NCI-H2227 treated with DMSO at 0.1 percent for 48 hours (cell line): ENCODE measurements at regions not wholly inside any gene's neighbourhood (a gene's known extent, or its start where the extent isn't known, plus 50 kb on each side); places are given as distances from the start of the nearest gene placed in this dataset.

Experiments
- DNase-seq: peaks from one replicate; lab custom pipeline; 2025; lab: John Stamatoyannopoulos, UW

DNA sequence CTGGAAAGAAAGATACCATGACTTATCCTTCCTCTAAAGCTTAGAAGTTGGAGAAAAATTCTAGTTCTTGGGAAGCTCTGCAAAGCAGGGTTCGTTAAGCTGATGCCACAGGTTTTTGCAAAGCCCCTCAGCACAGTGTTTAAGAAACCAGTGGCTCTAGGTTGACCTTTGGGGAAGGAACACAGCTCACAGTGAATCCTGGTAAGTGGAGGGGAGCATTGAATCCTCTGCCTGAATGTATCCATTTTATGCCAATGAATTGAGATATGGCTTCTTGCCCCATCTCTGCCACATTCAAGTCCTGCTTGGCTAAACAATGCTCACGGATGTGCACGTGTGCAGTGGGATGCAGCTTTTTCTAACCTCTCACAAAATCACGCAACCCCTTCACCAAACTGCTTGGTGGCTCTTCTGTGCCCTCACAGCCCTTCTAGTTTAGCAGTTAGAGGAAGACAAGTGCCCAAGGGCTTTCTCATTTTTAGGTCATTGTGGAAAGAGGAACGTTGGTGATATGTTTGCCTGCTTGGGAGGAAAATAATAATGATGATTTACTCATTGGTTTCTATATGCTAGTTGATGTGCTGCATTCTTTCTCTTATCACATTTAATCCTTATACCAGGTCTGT lies 111.3 kb downstream of the DAD1 start:
- no peak for DNase-seq

DNA sequence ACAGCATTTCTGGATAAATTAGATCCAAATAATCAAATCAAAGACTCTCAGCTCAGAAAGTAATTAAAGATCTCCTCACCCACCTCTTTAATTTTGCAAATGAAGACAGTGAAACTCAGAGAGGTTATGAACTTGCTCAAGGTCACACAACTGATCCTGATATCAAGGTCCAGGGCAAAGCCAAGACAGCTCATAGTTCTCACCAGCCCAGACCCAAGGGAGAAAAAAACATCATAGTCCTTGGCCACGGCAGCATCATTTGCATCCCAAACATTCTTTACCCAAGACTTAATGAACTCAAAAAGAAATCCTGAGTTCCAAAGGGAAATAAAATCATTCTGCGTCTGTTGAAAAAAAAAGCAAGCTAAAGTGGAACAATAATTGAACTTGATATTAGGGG lies 112.1 kb downstream of the DAD1 start:
- no peak for DNase-seq

DNA sequence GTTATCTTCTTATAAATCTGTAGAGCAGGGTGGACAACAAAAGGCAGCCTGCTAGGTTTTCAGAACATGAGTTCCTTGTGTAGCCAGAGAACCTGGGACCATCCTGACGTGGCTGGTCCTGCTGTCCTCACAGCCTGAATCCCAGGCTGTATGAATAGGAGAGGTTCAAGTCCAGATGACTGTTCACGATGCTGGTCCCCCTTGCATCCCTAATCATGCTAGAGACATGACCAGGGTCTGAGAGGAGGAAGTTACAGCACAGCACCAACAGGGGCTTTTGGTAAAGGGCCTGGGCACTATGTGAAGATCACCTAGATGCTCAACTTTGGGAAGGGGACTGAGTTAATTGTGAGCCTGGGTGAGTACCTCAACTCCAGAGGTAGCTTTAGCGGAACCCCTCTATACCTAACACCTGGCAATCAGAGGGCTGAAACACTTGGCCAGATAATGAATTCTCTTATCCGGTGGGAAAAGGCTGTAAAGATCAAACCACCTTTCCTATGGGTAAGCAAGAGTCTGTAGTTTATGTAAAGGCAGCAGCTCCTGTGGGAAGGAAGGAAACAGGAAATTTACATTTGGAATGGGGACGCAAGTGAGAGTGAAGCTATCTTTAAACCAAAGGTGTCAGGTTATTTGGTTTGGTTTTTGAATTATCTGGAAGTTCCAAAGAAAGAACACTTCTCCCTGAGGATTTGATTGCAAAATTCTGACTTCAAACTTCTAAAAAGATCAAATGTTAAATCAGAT lies 112.8 kb downstream of the DAD1 start:
- DNase-seq: no peak

DNA sequence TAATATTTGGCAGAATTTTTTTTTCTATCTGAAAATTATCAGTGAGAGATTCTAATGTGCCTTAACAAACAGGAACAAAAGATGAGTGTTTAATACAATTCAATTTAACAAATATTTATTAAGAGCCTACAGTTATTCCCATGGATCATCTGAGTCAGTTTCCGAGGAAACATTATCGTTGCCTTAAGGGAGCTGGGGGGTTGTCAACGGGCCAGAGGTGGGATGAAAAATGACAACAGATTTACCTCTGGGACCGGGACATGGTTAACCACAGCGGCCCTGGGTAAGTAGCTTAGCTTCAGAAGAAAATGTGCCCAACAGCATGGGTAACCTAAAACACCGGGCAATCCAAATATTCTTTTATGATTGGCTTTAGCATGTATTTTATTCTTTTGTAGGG lies 113.6 kb downstream of the DAD1 start:
- DNase-seq: no peak

DNA sequence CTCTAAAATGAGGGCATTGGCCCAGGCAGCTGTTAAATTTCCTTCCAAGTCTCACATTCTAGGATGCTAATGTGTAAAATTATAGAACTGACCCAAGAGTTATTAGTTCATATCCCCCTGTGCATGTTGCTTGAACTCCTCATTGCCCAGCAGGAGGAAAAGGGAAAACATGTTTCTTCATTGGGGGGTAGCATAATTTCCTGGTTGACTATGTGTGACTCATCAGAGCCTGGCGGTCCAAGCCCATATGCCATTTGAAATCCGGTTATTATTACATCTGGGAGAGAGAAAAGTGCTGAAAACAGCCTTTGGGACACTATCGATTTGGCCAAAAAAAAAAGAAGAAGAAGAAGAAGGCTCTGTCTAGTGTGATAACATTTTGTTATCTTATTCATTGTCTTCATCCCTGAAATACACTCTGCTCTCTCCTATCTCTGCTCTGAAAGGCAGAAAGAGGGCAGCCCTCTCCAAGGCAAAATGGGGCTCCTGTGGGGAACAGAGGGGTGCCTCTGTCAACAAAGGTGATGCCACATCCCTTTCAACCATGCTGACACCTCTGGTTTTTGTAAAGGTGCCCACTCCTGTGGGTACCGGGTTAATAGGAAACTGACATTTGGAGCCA lies 114.2 kb downstream of the DAD1 start:
- DNase-seq: no peak

DNA sequence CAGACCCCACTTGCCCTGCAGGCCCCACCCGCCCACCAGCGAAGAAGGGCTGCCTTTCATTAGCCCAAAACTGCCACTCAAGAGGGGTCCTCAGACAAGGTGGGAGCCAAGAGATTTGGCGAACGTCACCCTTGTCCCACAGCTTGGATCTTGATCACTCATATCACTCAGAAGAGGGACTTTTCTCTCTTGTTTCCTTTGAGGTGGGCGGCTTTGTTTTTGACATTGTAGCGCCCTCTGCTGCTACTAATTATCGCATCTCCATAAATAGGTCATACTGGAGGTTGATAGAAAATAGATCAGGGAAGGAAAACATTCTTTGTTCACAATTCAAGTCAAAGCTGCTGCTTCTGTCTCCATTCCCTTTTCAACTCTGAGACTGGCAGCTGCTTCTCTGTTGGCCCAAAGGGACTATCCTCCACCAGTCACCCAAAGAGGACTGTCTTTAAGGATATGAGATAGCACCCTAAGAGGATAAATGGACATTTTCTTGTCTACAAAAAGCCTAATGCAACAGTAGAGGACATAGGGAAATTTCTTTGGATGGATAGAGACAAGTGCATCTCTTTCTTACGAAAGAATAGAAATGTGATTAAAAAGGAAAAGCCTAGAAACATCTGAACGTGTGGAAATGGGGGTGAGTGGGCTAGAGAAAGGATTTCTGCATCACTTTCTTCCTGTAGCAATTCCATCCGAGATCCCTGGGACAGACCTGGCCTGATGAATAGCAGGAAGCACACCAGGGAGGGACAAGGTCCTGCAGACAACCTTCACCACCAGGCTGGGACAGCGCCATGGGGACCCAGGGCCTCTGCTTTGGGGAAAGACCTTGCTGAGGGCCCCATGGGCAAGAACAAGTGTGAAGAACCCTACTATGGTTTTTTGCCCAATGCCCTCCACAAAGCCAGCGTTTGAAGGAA lies 115.8 kb downstream of the DAD1 start:
- peak; percentile 21 for DNase-seq

DNA sequence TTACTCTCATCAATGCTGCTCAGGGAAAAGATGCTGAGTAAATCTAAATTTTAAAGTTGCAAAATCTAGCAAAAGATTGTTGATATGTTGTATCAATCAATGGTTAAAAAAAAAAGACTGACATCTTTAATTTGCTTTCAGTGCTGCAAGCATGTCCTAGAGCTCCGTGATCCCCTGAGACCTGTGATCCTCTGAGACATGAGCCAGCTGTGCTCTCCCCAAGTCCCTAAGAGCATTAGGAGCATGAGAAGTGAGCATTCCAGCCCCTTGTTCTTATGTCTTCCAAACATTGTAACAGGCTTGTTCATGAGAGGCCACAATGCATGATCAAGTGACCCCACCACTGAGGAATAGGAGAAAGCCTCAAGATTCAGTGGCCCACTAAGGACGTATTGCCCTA lies 116.6 kb downstream of the DAD1 start:
- DNase-seq: no peak

DNA sequence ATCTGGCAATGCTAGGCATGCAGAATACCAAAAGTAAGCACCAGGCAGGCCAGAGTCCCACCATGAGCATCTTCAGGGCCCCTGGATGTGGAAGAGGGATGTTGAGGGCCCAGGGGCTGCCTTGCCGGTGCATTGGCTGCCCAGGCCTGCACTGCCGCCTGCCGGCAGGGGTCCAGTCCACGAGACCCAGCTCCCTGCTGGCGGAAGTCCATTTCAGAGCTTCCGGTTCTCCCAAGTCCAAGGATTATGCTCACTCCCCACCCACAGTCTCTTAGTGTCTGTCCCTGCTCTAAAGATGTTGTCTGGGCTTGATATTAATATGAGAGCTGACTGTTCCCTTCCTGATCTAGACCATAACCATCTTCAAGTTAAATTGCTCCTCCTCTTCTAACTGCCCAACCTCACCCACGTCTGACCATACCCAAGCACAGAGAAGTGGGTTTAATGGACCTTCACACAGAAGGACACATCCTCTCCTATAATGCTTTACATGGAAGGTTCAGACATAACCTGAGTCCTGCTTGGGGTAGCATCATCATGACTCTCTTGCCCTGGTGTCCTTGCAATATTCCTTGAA lies 117.4 kb downstream of the DAD1 start:
- peak; percentile 16 for DNase-seq

DNA sequence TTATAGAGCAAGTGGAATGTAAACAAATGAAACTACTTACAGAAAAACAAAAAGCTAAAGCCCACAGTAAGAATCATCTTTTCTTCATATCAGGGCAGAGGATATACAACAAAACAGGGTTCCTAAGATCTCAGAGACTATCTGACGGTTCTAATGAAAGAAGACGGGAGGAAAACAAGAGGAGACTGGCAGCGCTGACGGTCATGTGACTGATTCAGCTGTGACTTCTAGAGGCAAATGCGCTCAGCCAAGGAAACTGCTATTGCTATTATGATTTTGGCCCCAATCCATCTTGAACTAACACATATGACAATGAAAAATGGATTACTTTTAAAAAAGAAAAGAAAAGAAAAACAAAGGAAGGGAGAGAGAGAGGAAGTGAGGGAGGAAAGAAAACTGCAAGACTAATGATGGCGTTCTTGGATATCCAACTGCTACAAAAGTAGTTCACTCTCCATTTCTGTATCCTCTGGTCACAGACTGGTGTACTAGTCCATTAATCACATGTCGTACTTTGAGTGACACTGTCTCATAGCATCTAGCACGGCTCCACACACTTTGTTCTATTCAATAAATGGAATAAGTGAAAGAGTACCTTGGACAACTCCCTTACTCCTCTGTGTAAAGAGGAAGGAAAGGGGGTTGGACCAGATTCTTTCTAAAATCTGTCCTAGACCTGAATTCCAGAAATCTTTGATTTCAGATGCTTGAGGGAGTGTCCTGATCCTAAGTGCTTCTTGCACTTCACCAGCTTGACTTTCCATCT lies 119.3 kb downstream of the DAD1 start:
- peak; percentile 5 for DNase-seq

DNA sequence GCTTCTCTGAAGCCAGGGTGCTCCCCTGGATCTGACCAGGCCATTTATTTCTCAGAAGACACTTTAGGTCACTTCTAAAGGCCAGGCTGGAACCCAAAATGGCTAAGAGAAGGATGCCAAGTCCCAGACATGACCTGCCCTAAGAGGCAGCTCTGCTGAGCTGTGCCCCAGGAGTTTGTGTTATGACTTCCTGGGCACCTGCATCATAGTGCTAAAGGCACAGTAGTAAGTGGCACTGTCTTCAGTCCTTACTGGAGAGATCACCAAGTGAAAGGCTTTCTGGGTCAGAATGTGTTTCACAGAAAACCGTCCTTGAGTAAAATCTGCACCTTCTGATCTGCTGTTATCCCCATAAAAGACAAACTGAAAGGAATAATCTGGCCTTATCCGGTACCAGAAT lies 120.2 kb downstream of the DAD1 start:
- no peak for DNase-seq

DNA sequence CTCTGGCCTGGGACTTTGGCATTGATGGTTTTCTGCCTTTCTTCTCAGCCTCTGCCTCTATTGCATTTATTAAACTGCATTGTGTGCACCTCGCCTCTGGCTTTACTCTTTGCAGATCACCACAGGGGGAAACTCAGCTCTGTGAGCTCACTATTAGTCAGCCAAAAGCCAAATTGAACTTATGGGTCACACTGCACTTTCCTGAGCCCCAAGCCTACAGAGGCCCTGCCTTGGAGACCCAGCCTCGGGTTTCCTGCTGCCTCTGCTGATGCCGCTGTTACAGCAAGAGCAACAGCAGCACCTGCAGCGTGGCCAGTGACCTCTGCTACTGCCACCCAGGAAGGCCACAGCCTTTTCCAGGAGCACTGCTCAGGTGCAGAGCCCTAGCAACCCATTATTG lies 122.5 kb downstream of the DAD1 start:
- no peak for DNase-seq

DNA sequence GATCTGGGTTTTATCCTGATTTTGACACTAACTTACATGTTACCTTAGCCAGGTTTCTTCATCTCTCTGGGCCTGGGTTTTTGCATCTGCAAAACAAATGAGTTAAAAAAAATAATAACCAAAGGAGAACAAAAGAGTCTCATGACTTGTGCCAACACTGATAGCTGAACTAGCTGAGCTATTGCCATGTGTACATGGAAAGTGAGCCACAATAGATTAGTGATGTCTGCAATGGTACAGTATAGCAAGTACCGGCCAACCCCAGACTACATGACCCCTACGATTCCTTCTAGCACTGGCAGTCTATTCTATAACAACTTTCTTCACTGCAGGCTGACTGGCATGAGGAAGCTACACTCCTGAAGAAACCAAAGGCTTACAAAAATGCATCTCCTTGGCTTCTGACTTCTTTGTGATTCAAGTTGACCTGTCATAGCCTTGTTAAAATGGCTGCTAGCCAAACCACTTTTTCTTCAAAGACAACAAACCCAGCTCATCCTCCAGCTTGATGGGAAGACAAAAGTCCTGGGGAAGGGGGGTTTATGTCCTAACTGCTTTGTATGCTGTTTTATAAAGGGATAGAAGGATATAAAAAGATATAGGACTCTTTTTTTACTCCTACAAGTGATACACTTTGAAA lies 123.7 kb downstream of the DAD1 start:
- DNase-seq: no peak

DNA sequence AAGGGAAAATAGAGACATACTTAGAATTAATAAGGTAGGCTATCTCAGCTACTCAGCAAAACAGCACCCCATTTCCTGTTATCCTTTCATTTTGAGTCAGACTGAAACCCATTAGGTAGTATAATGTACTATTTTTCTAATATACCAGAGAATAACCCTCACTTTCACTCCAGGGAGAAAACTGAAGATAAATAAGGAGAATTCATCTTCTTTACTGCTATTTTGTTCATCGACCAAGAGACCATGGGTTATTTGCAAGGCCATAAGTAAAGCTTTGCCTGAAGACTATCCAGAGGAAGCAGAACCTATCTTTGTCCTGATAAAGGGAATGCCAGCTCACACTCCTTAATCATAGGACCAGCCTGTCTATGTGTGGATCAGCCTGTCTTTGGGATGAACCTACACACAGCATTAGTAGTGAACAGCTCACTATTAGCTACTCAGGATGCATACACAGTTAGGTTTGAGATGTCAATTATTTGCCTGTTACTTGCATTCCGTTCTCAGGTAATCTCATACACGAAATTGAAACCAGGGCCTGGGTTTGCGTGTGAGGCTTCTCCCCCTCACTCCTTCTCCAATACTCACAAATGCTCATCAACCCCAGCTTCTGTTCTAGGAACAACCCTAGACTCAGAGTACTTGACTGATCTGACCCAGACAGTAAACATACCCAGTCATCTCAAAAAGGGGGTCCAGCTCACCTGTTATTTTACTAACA lies 124.4 kb downstream of the DAD1 start:
- no peak for DNase-seq

DNA sequence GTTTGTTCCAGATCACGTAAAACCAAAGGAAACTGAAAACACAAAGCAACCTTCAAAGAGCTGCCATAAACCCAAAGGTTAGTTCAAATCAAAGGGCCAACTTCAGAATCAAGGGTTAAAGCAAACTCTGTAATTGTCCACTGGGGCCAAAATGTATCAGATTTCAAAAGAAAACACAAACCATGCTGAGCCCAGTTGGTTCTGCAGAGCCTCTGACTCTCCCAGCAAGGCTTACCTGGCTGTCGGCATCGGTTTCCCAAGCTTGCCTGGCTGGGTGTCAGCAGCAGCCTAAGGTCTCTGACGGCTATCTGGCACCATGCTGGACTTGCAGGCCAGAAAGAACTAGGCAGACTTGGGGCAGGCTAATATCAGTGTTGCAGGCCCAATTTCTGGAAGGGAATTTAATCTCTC lies 125.3 kb downstream of the DAD1 start:
- no peak for DNase-seq

DNA sequence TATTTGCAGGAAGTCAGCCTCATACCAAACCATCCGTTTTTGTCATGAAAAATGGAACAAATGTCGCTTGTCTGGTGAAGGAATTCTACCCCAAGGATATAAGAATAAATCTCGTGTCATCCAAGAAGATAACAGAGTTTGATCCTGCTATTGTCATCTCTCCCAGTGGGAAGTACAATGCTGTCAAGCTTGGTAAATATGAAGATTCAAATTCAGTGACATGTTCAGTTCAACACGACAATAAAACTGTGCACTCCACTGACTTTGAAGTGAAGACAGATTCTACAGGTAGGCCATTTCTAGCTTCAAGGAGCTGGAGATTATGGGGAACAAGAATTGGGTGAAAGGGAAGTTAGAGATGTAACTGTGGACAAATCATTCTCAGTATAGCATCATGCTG lies 126.1 kb downstream of the DAD1 start:
- DNase-seq: no peak

DNA sequence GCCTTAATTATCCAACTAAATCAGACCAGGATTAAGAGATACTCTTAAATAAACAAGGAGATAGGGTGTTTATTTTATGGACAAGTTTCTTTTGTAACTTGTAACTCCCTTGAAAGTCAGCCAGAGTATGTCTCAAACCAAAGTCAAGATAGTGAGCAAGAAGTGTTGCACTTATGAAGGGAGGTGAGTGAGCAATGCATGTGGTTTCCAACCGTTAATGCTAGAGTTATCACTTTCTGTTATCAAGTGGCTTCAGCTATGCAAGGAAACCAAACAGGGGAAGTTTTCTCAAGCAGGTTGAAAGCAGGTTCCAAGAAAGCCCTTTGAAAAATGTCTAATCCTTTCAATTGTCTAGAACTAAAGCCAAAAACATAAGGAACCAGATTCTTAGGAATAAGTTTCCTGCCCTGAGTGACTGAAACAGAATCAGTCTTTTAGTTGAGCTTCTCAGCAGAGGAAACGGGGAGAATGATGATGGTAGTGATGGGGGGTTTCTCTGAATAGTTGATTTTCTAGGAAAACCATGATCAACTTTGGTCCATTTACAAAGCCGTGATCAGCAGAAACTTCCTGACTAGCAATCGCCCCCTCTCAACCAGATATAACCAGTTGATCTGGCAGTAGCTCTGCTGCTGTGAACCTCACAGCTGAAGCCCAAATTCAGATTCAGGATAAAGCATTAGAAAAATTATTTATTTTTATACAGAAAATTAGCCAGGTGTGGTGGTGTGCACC lies 128.4 kb downstream of the DAD1 start:
- DNase-seq: no peak

DNA sequence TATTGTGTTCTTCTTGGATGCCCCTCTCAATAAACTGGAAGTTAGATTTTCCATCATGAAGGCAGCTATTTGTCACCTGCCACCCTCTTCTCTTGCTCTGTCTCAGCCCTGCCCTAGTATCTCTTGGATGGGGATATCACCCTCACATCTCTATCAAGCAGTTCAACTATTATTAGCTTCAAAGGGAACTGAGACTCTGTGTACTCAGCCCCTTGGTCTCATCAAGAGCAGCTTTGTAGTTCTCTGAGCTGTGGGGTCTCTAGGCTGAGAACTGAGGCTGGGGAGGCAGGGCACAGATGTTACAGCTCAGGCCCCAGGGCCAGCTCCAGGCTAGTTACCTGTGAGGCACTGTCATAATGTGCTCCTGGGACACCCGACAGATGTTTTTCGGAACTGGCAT lies 130.3 kb downstream of the DAD1 start:
- DNase-seq: no peak

DNA sequence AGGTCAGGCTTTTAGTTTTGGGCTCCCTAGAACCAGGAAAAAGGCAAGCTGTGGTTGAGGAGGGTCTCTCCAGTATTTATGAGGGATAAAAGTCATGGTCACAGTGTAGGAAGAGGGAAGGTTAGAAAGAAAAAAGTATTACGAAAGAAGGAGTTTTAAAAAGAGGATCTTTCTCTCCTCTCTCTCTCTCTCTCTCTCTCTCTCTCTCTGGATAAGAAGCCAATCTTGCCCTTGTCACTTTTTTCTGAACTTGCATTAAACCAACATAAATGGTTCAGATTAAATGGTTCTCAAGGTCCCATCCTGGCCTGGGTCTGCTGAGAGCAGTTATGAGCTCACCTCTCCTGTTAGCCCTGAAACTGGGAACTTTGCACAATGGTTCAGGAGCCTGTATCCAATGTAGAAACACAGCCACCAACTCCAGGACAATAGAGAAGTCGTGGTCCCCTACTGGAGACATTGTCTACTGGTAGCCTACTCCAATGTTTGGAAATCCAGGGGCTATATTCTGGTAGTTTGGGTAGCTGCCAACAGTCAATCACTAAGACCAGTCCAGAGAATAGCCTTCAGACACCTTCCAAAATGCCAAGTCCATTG lies 131.9 kb downstream of the DAD1 start:
- DNase-seq: no peak

DNA sequence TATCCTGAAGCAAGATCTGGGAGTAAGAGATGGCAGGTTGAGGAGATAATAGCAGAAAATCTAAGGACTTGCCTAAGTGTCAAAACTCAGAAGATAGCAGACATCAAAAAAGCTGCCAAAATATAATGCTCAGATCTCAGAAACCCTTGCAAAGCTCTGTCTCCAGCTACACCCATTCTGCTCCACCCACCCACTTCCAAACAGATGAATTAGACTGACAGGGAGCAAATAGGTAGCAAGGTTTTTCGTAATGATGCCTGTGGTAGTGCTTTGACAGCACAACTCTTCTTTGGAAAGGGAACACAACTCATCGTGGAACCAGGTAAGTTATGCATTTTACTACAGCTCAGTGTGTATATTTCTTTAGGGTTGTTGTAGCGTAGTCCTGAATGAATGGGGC lies 132.6 kb downstream of the DAD1 start:
- no peak for DNase-seq
